OCI-LY7 (cell line): ENCODE measurements at regions not wholly inside any gene's neighbourhood (a gene's known extent, or its start where the extent isn't known, plus 50 kb on each side); places are given as distances from the start of the nearest gene placed in this dataset.
"Not testable (repeated sequence)": the region's sequence is repeated elsewhere in the genome, so short reads cannot be mapped to it uniquely, and the experiment has no call there.

Experiments used
- BruUV-seq: library from RNA; stranded (reverse); fragments of 400-500 nt; replicated peaks from 2 replicates; lab custom pipeline; 2021; lab: Mats Ljungman, UMichigan
- CTCF ChIA-PET: fragments of 300-600 bp; sonication (Branson Sonifier 250); formaldehyde crosslinking; loops from one replicate; lab custom pipeline; 2022; ENCODE audit warnings: antibody characterized with exemption; ENCODE audit not compliant: unreplicated experiment; lab: Charles Lee
- POLR2A ChIA-PET: fragments of 300-600 bp; sonication (Branson Sonifier 250); formaldehyde crosslinking; loops from one replicate; lab custom pipeline; 2022; ENCODE audit warnings: antibody characterized with exemption; lab: Charles Lee
- DNase-seq: peaks from one replicate; pipeline ENCODE4 v3.0.0-alpha.2; 2015; ENCODE audit warnings: low spot score
- H2AFZ ChIP-seq: fragments of 200-600 bp; sonication (generic), shearing (Covaris generic); 2 replicates; pipeline ENCODE4 v1.6.1; 2014; ENCODE audit warnings: mild to moderate bottlenecking, antibody characterized with exemption, low read length, moderate library complexity
- H3K27ac ChIP-seq: fragments of 200-600 bp; sonication (generic); 2 replicates; pipeline ENCODE4 v1.5.1; 2014; ENCODE audit warnings: mixed run types, low read depth, mild to moderate bottlenecking, moderate library complexity, low read length, inconsistent platforms; ENCODE audit not compliant: poor library complexity, severe bottlenecking
- H3K36me3 ChIP-seq: fragments of 200-600 bp; sonication (generic); 2 replicates; pipeline ENCODE4 v1.6.1; 2014; ENCODE audit warnings: mild to moderate bottlenecking, antibody characterized with exemption, low read length, moderate library complexity, mixed read lengths; ENCODE audit not compliant: insufficient read depth
- H3K4me1 ChIP-seq: fragments of 200-600 bp; sonication (generic); 2 replicates; pipeline ENCODE4 v1.5.1; 2014; ENCODE audit warnings: mild to moderate bottlenecking, low read length; ENCODE audit not compliant: insufficient read depth, poor library complexity, severe bottlenecking
- H3K4me2 ChIP-seq: fragments of 200-600 bp; sonication (generic); 2 replicates; pipeline ENCODE4 v1.6.1; 2014; ENCODE audit warnings: mild to moderate bottlenecking, low read length
- H3K4me3 ChIP-seq: fragments of 200-600 bp; sonication (generic); 2 replicates; pipeline ENCODE4 v1.5.1; 2014; ENCODE audit warnings: mild to moderate bottlenecking, low read depth, low read length; ENCODE audit not compliant: poor library complexity, severe bottlenecking
- H3K79me2 ChIP-seq: fragments of 200-600 bp; sonication (generic); 2 replicates; pipeline ENCODE4 v1.6.1; 2016; ENCODE audit warnings: low read depth, mild to moderate bottlenecking, low read length, moderate library complexity, mixed read lengths; ENCODE audit not compliant: insufficient read depth
- H3K9me2 ChIP-seq: fragments of 200-600 bp; sonication (generic); 2 replicates; pipeline ENCODE4 v1.6.1; 2016; ENCODE audit warnings: mild to moderate bottlenecking, low read length, mixed read lengths; ENCODE audit not compliant: insufficient read depth
- H3K9me3 ChIP-seq: fragments of 200-600 bp; sonication (generic); 2 replicates; pipeline ENCODE4 v1.6.1; 2014; ENCODE audit warnings: mild to moderate bottlenecking, mixed run types, low read length, mixed read lengths
- H4K20me1 ChIP-seq: fragments of 200-600 bp; sonication (generic); 2 replicates; pipeline ENCODE4 v1.6.1; 2014; ENCODE audit warnings: mild to moderate bottlenecking, antibody characterized with exemption, low read length, moderate library complexity, mixed read lengths; ENCODE audit not compliant: insufficient read depth
- EZH2phosphoT487 ChIP-seq: fragments of 200-600 bp; sonication (generic); IDR thresholded peaks from 2 replicates; pipeline ENCODE4 v1.6.1; 2018; ENCODE audit warnings: low read depth, borderline replicate concordance, mild to moderate bottlenecking, mixed run types, antibody characterized with exemption, low read length, moderate library complexity, mixed read lengths
- intact Hi-C: fragments of 100-400 bp; cut with micrococcal nuclease; formaldehyde crosslinking; loops from one replicate; pipeline ENCODE4 v1.10.0; 2022; ENCODE audit not compliant: unreplicated experiment
- TF ChIP-seq, protein P1 (sequence below): fragments of 200-600 bp; sonication (generic); conservative IDR thresholded peaks from 2 replicates; pipeline ENCODE4 v1.5.1; 2014; ENCODE audit warnings: mild to moderate bottlenecking, antibody characterized with exemption, low read length, moderate library complexity, mixed read lengths

DNA sequence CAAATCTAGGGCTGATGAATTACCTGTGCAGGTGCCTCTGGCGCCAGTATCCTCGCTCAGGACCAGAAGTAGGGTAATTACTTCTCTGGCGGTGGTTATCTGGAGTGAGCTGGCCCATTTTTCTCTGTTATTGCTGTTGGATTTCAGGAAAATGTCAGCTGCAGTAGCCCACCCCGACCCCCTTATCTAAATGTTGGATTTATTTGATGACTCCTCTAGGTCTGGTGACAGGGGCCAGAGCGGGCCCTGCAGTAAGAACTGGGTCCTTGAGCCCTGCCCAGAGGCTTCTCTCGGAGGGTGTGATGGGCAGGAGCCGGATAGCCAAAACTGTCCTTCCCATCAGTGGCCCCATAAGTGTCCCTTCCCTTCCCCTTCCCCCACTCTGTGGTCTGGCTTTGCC lies 384.3 kb downstream of the PTPRU start:
- no peaks in the 10 kb centered on the region for H3K9me3 ChIP-seq
- POLR2A ChIA-PET, result interaction anchor here (0.7 kb wide), 1 partner anchor 137 kb away, joined by 3 read pairs; no protein-coding TSS in a partner anchor
- no TSS peak for BruUV-seq
- no peaks in the 10 kb centered on the region for H4K20me1 ChIP-seq
- CTCF ChIA-PET, result no interaction called here
- H3K9me2 ChIP-seq, result no peaks in the 10 kb centered on the region
- intact Hi-C loops, result no loop called here
- no peaks in the 10 kb centered on the region for H3K79me2 ChIP-seq
- no peak overlapping the region for H3K4me2 ChIP-seq
- no peak overlapping the region for H3K27ac ChIP-seq
- H3K36me3 ChIP-seq, result no peaks in the 10 kb centered on the region
- no peak for DNase-seq
- H2AFZ ChIP-seq, result no peak overlapping the region
- H3K4me3 ChIP-seq, result no peak overlapping the region
- H3K4me1 ChIP-seq, result no peaks in the 10 kb centered on the region
- TF ChIP-seq, protein P1, sequence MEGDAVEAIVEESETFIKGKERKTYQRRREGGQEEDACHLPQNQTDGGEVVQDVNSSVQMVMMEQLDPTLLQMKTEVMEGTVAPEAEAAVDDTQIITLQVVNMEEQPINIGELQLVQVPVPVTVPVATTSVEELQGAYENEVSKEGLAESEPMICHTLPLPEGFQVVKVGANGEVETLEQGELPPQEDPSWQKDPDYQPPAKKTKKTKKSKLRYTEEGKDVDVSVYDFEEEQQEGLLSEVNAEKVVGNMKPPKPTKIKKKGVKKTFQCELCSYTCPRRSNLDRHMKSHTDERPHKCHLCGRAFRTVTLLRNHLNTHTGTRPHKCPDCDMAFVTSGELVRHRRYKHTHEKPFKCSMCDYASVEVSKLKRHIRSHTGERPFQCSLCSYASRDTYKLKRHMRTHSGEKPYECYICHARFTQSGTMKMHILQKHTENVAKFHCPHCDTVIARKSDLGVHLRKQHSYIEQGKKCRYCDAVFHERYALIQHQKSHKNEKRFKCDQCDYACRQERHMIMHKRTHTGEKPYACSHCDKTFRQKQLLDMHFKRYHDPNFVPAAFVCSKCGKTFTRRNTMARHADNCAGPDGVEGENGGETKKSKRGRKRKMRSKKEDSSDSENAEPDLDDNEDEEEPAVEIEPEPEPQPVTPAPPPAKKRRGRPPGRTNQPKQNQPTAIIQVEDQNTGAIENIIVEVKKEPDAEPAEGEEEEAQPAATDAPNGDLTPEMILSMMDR, result no peak
- TF ChIP-seq EZH2phosphoT487, result no peak

DNA sequence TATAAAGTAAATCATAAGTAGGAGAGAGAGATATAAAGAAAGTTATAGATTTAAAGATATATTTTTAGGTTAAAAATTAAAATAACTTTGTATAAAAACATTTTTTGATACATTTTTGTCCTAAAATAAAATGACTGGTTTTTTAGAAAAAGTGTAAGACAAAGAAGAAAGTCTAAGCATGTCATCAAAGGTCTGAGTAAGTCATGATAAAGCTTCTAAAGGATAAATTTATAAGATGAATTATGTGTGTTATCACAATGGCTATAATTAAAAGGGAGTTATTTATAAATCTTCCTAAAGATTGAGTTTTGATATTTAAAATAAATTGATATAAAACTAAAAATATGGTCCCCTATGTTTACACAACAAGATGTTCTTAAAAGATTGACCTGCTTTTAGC lies 370.9 kb downstream of the PTPRU start:
- H3K4me2 ChIP-seq, result no peak overlapping the region
- H3K27ac ChIP-seq, result no peak overlapping the region
- no peaks in the 10 kb centered on the region for H3K36me3 ChIP-seq
- POLR2A ChIA-PET, result no interaction called here
- no peaks in the 10 kb centered on the region for H3K9me2 ChIP-seq
- H4K20me1 ChIP-seq, result no peaks in the 10 kb centered on the region
- peak; percentile 6 for DNase-seq
- H3K79me2 ChIP-seq, result no peaks in the 10 kb centered on the region
- H2AFZ ChIP-seq, result no peak overlapping the region
- intact Hi-C loops, result no loop called here
- no TSS peak for BruUV-seq
- no peak overlapping the region for H3K4me3 ChIP-seq
- no peaks in the 10 kb centered on the region for H3K4me1 ChIP-seq
- CTCF ChIA-PET, result no interaction called here
- H3K9me3 ChIP-seq, result peaks cover 12% of the 10 kb centered on the region; the same call in 1 of the 2 replicates
- TF ChIP-seq, protein P1, result no peak
- no peak for TF ChIP-seq EZH2phosphoT487

DNA sequence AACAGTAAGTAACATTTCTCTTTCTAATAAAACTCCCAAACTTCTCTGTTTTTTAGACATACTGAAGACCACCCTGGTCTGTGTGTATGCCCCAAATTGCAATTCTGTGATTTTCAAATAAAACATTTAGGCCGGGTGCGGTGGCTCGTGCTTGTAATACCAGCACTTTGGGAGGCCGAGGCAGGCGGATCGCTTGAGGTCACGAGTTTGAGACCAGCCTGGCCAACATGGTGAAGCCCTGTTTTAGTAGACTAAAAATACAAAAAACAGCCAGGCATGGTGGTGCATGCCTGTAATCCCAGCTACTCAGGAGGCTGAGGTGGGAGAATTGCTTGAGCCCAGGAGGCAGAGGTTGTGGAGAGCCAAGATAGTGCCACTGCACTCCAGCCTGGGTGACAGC lies 368.5 kb downstream of the PTPRU start:
- CTCF ChIA-PET, H4K20me1 ChIP-seq, H3K4me3 ChIP-seq, H3K4me2 ChIP-seq, H3K27ac ChIP-seq, H3K9me2 ChIP-seq, H2AFZ ChIP-seq, BruUV-seq, DNase-seq, H3K36me3 ChIP-seq, POLR2A ChIA-PET, H3K4me1 ChIP-seq, intact Hi-C loops, H3K79me2 ChIP-seq: not testable (repeated sequence)
- peaks cover 12% of the 10 kb centered on the region; the same call in 1 of the 2 replicates for H3K9me3 ChIP-seq
